ENCODE measurements at regions not wholly inside any gene's neighbourhood (a gene's known extent, or its start where the extent isn't known, plus 50 kb on each side); places are given as distances from the start of the nearest gene placed in this dataset.

DNA sequence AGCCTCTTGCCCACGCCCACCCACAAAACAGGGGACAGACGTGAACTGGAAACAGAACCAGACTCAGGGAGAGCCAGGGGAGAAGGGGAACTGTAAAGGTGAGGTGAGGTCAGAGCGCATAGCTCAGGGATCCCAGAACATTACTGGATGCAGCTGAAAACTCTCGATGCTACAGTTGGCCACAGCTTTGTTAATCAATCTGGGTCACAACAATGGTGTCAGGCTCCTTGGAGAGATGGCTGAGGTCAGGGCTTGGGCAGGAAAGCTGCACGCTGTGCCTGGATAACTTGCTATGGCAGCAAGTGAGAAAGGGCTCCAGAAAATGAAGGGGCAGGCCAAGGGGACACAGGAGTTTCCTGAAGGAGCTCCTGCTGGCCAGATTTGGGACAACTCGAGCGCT lies 263.3 kb downstream of the TFCP2L1 start:
- TF ChIP-seq CTCF (conservative IDR thresholded peaks at IDR 0.05 in 1 of 2, IDR thresholded peaks at IDR 0.05 in 1 of 2; ENCODE audit: extremely low read depth in 1 of 2, insufficient read depth in 1 of 2, low read depth in 1 of 2, low read length in 2 of 2), result no peak
- no peak for TF ChIP-seq EZH2 (IDR thresholded peaks at IDR 0.05; ENCODE audit: borderline replicate concordance, low read length)

Data from mammary epithelial cell (primary cell).